Mesothelial cell of epicardium (in vitro differentiated cells): ENCODE measurements at regions not wholly inside any gene's neighbourhood (a gene's known extent, or its start where the extent isn't known, plus 50 kb on each side); places are given as distances from the start of the nearest gene placed in this dataset.

Source experiments
- DNase-seq, 2 experiments: peaks; one replicate each; pipeline ENCODE4 v3.0.0; 2021; ENCODE audit warnings: low spot score in 2 of 2; ENCODE audit not compliant: unreplicated experiment in 2 of 2
- H3K27ac Mint-ChIP-seq: 2 replicates; pipeline ENCODE4 v1.8.0; 2021; ENCODE audit warnings: mixed read lengths
- H3K27me3 Mint-ChIP-seq: 2 replicates; pipeline ENCODE4 v1.8.0; 2021; ENCODE audit warnings: low read depth, mixed read lengths
- H3K36me3 Mint-ChIP-seq: 2 replicates; pipeline ENCODE4 v1.8.0; 2021; ENCODE audit warnings: mixed read lengths
- H3K4me1 Mint-ChIP-seq: 2 replicates; pipeline ENCODE4 v1.8.0; 2021; ENCODE audit warnings: mixed read lengths
- H3K4me3 Mint-ChIP-seq: 2 replicates; pipeline ENCODE4 v1.8.0; 2021; ENCODE audit warnings: mild to moderate bottlenecking, moderate library complexity, mixed read lengths
- H3K9me3 Mint-ChIP-seq: 2 replicates; pipeline ENCODE4 v1.8.0; 2021; ENCODE audit warnings: mixed read lengths
- TF ChIP-seq, protein P1 (sequence below): fragments of 200-600 bp; sonication (generic); IDR thresholded peaks from one replicate; pipeline ENCODE4 v1.5.0; 2021; ENCODE audit warnings: antibody characterized with exemption; ENCODE audit not compliant: unreplicated experiment

DNA sequence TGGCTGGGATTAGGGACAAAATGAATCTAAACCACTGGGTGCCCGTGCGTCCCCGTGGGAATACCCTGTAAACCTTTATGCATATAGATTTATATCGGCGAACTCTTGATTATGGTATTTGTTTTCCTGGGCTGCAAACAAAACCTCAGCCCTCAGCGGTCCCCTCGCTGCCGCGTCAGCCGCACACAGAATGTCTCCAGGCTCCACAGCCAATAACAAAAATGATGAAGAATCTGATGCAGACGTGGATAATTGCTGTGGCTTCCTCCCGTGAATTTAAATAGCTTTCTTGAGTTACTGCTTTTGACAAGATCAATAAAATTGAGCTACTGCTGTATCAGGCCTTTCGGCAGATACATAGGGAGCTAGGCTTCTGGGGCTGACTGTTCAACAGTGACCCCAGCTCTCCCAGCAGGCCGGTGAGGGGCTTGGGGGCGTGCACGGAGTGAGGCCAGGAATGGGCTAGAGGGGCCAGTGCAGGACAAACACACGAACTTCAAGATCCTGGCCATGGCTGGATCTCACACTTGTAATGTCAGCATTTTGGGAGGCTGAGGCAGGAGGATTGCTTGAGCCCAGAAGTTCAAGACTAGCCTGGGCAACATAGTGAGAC, 125.8 kb upstream of the NCOR2 start:
- H3K27me3 Mint-ChIP-seq, result peaks cover 3% of the 10 kb centered on the region
- TF ChIP-seq, protein P1, sequence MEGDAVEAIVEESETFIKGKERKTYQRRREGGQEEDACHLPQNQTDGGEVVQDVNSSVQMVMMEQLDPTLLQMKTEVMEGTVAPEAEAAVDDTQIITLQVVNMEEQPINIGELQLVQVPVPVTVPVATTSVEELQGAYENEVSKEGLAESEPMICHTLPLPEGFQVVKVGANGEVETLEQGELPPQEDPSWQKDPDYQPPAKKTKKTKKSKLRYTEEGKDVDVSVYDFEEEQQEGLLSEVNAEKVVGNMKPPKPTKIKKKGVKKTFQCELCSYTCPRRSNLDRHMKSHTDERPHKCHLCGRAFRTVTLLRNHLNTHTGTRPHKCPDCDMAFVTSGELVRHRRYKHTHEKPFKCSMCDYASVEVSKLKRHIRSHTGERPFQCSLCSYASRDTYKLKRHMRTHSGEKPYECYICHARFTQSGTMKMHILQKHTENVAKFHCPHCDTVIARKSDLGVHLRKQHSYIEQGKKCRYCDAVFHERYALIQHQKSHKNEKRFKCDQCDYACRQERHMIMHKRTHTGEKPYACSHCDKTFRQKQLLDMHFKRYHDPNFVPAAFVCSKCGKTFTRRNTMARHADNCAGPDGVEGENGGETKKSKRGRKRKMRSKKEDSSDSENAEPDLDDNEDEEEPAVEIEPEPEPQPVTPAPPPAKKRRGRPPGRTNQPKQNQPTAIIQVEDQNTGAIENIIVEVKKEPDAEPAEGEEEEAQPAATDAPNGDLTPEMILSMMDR, result no peak
- no peak for DNase-seq
- peaks cover 9% of the 10 kb centered on the region for H3K9me3 Mint-ChIP-seq
- H3K4me1 Mint-ChIP-seq, result peaks cover 13% of the 10 kb centered on the region
- no peak overlapping the region for H3K4me3 Mint-ChIP-seq
- H3K36me3 Mint-ChIP-seq, result no peaks in the 10 kb centered on the region
- H3K27ac Mint-ChIP-seq, result no peak overlapping the region

DNA sequence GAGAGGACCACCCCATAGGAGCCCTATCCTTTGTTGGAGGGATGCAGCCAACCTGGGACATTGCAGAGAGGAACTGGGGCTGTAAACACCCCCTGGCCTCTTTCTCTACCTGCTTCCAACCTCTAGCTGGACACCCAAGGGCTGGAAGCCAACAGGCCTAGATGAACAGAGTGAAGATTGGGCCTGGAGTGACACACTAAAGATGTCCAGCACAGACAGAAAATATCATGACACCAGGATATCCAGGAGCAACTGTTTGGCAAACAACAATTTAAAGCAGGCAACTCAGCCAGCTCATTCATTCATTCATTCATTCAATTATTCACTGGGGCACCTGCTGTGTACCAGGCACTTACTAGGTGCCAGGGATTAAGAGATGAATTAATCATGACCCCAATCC, 125.0 kb upstream of the NCOR2 start:
- peaks cover 9% of the 10 kb centered on the region for H3K9me3 Mint-ChIP-seq
- no peak for DNase-seq
- H3K27me3 Mint-ChIP-seq, result peaks cover 3% of the 10 kb centered on the region
- no peak overlapping the region for H3K27ac Mint-ChIP-seq
- TF ChIP-seq, protein P1, result no peak
- H3K36me3 Mint-ChIP-seq, result no peaks in the 10 kb centered on the region
- H3K4me3 Mint-ChIP-seq, result no peak overlapping the region
- peaks cover 17% of the 10 kb centered on the region for H3K4me1 Mint-ChIP-seq

DNA sequence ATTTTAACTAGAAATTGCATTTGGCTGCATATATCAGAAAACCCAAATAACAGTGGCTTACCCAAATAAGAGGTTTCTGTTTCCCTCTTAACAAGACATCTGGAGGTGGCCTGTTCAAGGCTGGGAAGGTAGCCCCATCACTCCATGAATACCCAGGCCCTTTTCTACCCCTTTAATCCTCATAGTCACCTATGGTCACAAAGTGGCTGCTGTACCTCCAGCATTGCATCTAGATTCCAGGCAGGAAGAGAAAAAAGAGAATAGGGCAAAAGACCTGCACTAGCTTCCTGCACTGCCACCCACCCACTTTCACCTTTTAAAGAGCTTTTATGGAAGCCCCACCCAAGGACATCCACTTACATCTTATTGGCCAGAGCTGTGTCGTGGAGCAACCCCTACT, 124.0 kb upstream of the NCOR2 start:
- Mint-ChIP-seq H3K36me3 (no peaks in the 10 kb centered on the region), H3K27me3 (peaks cover 3% of the 10 kb centered on the region), H3K9me3 (peaks cover 13% of the 10 kb centered on the region)

DNA sequence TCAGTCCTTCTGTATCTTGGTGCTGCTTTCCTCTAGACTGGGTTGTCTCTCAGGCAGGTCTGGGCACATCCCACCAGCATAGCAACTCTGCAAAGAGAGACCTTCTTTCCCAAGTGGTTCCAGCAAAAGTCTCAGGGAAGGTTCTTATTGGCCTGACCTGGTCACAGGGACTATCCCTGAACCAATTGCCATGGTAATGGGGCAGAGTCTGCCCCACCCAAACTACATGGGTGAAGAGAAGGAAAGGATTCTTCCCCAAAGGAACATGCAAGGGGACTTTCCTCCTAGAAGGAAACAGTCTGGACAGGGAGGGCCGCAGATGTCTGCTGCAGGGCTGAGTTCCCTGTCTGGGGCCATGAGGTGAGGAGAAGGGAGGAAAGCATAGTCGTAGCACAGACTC, 122.2 kb upstream of the NCOR2 start:
- TF ChIP-seq, protein P1, result no peak
- no peaks in the 10 kb centered on the region for H3K36me3 Mint-ChIP-seq
- peaks cover 38% of the 10 kb centered on the region for H3K4me1 Mint-ChIP-seq
- H3K27me3 Mint-ChIP-seq, result no peaks in the 10 kb centered on the region
- H3K27ac Mint-ChIP-seq, result no peak overlapping the region
- DNase-seq, result no peak
- peaks cover 13% of the 10 kb centered on the region for H3K9me3 Mint-ChIP-seq
- no peak overlapping the region for H3K4me3 Mint-ChIP-seq

More for the DNA sequence above, 124.0 kb upstream of the NCOR2 start:
- Mint-ChIP-seq H3K4me3 (no peak overlapping the region), H3K27ac (no peak overlapping the region), H3K4me1 (peaks cover 23% of the 10 kb centered on the region)
- no peak for DNase-seq
- TF ChIP-seq, protein P1, result no peak

DNA sequence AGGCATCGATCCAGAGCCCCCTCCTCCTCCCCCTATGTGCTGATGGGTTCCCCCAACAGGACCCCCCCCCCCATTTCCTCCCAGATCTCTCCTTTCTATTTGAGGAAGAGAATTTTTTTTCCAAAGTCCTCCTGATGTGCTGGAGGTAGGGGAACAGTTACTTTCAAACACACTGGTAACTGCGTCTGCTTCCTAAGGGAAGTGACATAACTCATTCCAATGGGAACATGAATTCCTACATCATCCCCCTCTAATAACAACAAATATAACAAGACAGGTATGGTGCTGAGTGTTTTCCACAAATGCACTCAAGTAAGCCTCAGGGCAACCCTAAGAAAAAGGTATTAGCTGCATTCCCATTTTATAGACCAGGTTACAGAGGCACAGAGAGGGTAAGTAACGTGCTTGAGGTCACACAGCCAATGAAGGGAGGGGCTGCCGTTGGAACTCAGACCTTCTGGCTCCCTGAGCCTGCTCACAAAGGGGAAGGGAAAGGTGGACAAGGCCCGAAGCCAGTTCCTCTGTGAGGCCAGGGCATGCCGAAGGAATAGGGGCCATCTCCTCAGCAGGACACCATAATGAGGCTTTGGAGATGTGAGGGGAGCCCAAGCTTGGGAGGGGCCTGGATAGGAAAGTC, 121.1 kb upstream of the NCOR2 start:
- Mint-ChIP-seq H3K4me1 (peaks cover 49% of the 10 kb centered on the region), H3K27ac (peak overlapping the region; percentile 76), H3K4me3 (no peak overlapping the region), H3K27me3 (no peaks in the 10 kb centered on the region), H3K9me3 (peaks cover 13% of the 10 kb centered on the region), H3K36me3 (no peaks in the 10 kb centered on the region)
- no peak for DNase-seq
- TF ChIP-seq, protein P1, result no peak
